GM18517 (cell line): ENCODE measurements at regions not wholly inside any gene's neighbourhood (a gene's known extent, or its start where the extent isn't known, plus 50 kb on each side); places are given as distances from the start of the nearest gene placed in this dataset.
"Not testable (repeated sequence)": the region's sequence is repeated elsewhere in the genome, so short reads cannot be mapped to it uniquely, and the experiment has no call there.

Experiments used
- ATAC-seq: cut with Tn5 transposase; IDR thresholded peaks from one replicate; pipeline ENCODE4 v1.9.1; 2021; ENCODE audit warnings: mild to moderate bottlenecking, moderate library complexity; ENCODE audit not compliant: unreplicated experiment

DNA sequence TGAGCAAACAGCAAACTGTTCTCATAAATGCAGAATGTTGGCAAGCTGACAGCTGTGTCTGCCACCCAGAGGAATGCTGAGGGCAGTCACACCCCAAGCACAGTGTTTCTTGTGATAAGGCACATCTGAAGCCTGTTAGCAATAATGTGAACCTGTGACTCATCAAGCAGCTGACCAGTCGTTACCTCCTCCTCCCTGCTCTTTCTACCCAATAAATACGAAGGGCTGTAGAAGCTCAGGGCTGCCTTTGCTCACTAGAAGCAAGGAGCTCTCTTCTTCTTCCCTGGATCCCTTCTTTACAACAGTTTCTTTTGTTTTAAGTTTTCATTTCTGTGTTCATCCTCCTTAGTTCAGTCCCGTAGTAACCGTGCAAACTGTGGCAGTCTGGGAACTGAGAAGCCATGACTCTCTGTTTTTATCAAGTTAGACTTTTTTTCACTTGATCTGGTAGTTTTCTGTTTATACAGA lies 160.3 kb upstream of the ZNF184 start:
- not testable (repeated sequence) for ATAC-seq

DNA sequence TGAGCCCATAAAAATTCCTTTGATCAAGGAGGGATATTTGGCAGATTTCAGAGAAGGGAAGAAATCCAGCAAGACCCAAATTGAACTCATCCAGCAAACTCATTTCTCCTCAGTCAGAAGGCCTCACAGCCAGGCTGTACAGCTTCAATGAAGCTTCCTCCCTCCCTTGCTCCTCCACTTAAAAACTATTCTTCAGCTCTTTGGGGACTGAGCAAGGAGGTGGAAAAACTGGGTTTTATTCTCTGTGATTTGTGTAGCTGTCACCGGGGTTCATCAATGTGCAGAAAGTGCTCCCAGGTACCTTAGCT lies 158.7 kb upstream of the ZNF184 start:
- ATAC-seq: no peak

DNA sequence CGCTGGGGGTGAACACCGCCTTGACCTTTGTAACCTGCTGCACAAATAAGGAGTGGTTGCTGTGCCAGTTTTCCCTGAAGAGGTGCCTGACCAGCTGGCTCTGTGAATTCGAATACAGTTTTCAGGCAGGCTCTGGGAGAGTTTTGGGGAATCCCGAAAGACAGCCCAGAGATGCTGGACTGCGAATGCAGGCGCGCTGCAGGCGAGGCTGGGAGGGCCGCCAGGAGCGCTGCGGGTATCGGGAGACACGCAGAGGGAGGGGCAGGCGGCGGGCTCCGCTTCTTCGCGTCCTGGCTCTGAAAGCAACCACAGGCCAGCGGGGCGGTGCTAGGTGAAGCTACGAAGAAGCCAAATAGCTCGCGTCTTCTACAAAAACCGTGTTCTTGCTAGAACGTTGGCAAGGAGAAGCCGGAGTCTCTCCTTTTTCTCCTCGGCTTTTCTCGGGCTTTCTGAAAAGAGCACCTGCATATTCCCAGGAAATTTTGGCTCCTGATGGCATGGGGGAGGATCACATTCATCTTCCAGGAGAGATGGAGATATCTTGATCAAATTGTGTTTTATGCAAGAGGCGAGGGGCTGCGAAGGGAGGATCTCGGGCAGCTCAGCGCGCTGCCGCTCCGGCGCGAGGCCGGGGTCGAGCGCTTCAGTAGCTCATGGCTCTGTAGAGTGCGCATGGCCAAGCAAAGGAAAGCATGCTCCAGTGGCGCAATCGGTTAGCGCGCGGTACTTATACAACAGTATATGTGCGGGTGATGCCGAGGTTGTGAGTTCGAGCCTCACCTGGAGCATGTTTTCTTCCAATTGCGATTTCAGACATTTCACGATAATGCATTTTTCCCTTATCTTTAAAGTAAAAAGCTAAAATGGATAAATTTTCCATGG lies 158.1 kb upstream of the ZNF184 start:
- ATAC-seq: no peak

DNA sequence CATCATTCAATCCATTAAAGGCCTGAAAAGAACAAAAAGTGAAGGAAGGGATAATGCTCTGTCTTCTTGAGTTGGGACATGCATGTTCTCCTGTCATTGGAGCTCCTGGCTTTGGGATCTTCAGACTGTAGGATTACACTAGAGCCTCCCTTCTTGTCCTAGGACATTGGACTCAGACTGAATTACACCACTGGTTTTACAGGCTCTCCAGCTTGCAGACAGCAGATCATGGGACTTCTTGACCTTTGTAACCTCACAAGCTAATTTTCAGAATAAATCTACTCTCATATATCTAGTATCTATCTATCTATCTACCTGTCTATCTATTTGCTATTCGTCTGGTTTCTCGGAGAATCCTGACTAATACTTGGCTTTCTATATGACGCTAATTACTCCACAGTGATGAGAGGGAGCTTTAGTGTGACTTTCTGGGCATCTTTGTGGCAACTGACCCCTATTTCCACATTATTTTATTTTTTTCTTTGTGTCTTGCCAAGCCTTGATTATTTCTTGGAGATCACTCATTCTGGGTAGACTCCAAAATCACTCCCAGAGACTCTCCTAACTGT lies 151.9 kb upstream of the ZNF184 start:
- ATAC-seq: no peak

- no peak for ATAC-seq
These were observed 150.2 kb upstream of the ZNF184 start for GRCh38 chr6:27623103-27623502.

DNA sequence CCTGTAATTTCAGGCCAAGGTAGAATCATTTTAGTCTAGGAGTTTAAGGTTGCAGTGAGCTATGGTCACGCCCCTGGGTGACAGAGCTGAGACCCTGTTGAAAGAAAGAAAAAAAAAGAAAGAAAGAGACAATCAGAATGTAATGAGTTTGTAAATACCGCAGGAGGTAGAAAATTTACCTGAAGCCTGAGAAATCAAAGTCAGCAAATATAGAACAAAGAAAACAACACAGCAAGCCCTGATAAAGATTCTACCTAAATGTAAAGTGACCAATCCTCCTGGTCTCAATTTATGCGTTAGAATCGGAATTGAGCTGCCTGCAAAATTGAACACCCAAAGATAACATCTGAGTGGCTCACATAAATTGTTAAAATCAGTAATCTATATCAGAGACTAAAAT lies 146.5 kb upstream of the ZNF184 start:
- ATAC-seq: no peak

DNA sequence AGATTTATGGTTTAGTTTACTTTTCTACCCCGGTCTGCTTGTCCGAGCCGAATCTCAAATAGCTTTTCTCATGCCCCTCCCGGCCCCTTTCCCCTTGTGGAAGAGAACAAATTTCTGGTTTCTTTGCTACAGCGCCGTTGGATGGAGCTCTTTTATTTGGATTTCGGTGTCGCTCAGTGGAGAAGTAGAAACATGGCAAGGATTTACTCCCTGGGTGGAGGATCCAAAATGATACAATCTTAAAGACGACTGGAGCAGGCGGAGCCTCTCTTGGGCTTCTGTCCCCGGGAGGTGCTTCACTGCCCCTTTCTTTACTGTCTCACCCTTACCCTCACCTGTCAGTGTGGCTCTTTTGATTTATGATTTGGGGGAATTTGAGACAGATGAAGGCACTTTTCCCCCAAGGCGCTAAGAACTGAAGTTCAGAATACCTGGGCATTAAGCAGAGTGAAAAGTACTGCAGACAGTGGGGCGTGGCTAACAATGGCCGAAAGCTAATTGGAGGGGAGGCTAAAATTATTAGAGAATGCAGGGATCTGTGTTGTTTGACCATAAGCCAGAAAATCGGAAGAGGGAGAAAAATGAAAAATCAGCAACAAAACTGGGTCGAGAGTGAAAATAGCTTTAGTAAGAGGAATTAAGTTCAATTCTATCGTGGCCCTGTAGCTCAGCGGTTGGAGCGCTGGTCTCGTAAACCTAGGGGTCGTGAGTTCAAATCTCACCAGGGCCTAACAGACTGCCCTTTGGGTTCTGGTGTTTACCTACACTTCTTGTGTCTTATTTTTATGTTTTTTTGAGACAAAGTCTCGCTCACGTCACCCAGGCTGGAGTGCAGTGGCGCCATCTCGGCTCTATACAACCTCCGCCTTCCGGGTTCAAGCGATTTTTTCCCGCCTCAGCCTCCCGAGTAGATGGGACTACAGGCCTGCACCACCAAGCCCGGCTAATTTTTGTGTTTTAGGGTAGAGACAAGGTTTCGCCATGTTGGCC lies 145.1 kb upstream of the ZNF184 start:
- no peak for ATAC-seq

GRCh38 chr6:27617046-27617687 lies 144.3 kb upstream of the ZNF184 start:
- ATAC-seq: no peak

DNA sequence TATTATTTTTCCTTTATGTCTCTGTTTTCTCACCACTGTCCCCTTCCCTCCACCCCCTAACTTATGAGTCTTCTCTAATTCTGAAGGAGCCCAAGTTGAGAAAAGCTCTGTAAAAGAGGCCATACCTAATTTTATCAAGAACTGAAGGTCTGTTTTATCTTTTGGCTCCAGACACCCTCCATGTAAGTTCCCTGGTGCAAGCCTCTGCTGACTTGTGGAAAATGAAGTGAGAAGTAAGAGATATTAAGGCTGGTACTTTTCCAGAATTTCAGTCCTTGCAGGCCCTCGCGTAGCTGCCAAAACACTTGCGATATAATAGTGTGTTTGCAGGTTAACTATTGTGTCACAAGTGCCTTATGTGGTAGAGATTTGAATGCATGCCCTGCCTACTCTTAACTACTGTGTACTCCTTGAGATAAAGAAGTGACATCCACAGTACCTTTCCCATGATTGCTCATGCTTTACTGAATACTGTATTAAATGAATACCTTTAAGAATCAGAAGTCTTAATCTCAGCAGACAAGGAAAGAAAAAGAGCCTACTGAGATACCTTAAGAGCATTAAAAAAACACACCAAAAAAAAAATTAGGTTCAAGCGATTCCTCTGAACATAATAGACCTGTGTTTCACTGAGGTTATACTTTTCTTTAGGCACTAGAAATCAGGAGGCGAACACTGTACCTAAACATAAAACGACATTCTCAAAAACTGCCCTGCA lies 143.6 kb upstream of the ZNF184 start:
- ATAC-seq: no peak

DNA sequence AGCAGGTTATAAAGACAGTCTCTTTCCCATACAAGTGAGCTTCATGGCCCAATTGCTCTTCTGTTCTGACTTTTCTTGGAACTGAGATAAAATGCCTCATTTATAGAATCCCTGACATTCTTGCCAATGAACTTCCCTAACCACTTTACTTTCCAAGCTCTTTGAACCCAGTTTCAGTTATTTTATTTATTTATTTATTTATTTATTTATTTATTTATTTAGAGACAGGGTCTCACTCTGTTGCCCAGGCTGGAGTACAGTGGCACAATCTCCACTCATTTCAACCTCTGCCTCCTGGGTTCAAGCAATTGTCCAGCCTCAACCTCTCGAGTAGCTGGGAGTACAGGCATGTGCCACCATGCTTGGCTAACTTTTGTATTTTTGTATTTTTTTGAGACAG lies 138.5 kb upstream of the ZNF184 start:
- ATAC-seq: no peak

- ATAC-seq: no peak
These were observed 136.3 kb upstream of the ZNF184 start for GRCh38 chr6:27608916-27609883.

GRCh38 chr6:27605401-27606342 lies 132.8 kb upstream of the ZNF184 start:
- ATAC-seq: no peak

DNA sequence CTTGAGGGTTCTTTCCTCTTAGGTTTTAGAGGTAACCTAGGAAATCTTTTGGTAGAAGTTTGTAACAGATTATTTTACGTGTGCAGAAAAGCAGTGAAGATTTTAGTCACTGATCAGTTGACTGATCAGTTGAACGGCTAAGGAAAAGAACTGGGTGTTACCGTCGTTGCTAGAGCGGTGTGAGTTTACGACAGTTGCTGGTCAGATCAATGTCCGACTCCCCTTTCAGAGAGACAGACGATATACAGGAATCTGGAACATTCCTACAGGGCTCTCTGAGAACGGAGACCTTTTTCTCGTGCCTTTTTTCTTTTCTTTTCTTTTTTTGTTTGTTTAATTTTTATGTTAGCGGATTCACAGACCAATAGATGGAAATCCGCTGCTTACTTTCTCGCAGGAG lies 132.1 kb upstream of the ZNF184 start:
- ATAC-seq: no peak

DNA sequence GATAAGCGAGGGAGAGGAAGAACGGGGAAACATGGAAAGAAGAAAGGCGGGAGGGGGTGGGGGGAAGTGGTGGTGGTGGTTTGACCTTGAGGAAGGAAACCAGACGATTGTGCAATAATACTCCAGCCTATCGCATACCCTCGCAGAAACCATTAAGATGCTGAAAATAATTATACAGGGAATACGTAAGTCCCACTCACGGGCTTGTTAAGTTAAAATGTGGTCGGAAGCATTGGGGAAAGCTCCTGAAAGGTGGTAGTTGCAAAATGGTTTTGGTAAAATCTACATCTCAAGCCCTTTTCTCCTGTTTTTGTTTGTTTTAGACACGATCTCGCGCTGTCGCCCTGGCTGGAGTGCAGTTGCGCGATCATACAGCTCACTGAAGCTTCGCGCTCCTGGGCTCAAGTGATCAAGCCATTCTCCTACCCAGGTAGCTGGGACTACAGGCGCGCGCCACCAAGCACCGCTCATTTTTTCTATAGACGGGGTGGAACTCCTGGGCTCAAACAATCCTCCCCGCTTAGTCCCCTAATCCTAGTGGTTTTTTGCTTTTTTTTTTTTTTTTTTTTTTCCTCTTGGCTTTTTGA lies 128.9 kb upstream of the ZNF184 start:
- no peak for ATAC-seq

DNA sequence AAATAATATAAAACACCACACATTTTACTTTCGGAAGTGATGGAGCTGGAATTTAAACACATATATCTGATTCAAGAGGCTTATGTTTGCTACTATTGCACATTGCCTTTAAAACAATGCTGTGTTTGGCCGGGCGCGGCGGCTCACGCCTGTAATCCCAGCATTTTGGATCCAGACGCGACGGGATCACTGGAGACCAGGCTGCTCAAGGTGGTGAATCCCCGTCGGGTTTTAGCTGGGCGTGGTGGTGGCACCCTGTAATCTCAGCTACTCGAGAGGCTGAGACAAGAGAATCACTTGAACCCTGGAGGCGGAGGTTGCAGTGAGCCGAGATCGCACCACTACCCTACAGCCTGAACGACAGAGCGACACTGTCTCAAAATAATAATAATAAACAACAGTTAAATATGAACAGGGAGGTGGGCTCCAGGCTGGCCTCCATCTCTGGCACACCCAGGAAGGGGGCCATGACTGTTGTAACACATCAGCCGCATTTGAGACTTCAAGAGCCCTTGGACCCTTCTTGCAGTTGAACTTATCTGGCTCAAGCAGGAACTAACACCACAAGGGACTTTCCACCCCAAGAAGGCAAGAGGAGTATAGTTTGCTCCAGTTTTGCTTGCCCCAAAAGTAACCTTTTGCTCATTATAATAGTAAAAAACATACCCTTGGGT lies 127.1 kb upstream of the ZNF184 start:
- no peak for ATAC-seq

GRCh38 chr6:27597031-27597567 lies 124.2 kb upstream of the ZNF184 start:
- not testable (repeated sequence) for ATAC-seq

DNA sequence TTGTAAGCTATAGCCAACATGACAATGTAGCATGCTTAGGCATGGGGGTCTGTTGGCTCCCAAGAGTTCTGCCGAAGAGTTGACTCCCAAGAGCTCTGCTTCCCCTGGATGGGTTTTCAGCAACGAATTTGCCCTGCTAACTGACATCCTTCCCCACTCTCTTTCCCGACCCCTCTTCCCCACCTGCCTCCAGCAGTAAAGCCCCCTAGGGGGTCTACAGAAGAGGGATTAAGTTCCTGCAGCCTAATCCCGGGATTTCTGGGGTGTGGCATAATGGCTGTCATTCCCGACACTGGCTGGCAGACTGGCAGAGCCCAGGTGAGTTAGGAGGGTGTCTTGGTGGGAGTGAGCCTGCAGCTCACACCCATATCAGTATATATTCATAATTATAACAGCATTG lies 121.0 kb upstream of the ZNF184 start:
- ATAC-seq: no peak
